Prostate gland (tissue), 2 donors: ENCODE measurements at regions not wholly inside any gene's neighbourhood (a gene's known extent, or its start where the extent isn't known, plus 50 kb on each side); places are given as distances from the start of the nearest gene placed in this dataset.

ENCODE experiments used
- POLR2A ChIP-seq: fragments of 450-650 bp; IDR thresholded peaks from one replicate; pipeline ENCODE4 v1.6.1; 2016; ENCODE audit warnings: antibody characterized with exemption, mild to moderate bottlenecking
- POLR2AphosphoS5 ChIP-seq: sonication (generic); formaldehyde crosslinking; IDR thresholded peaks from one replicate; pipeline ENCODE4 v1.6.1; 2017; ENCODE audit warnings: antibody characterized with exemption
- TF ChIP-seq, protein P1 (sequence below), 4 experiments: fragments of 200-600 bp in 2 of 4; fragments of 450-650 bp in 2 of 4; sonication (generic) in 2 of 4; IDR thresholded peaks; 1 replicate in 3 of 4; 2 replicates in 1 of 4; pipeline ENCODE4 v1.5.1; 2016 to 2019; ENCODE audit warnings: antibody characterized with exemption in 4 of 4, mild to moderate bottlenecking in 2 of 4, moderate library complexity in 2 of 4

GRCh38 chr21:19256934-19257660, 853.5 kb upstream of the TMPRSS15 start:
- TF ChIP-seq POLR2A (no peak), POLR2AphosphoS5 (no peak)
- TF ChIP-seq, protein P1, sequence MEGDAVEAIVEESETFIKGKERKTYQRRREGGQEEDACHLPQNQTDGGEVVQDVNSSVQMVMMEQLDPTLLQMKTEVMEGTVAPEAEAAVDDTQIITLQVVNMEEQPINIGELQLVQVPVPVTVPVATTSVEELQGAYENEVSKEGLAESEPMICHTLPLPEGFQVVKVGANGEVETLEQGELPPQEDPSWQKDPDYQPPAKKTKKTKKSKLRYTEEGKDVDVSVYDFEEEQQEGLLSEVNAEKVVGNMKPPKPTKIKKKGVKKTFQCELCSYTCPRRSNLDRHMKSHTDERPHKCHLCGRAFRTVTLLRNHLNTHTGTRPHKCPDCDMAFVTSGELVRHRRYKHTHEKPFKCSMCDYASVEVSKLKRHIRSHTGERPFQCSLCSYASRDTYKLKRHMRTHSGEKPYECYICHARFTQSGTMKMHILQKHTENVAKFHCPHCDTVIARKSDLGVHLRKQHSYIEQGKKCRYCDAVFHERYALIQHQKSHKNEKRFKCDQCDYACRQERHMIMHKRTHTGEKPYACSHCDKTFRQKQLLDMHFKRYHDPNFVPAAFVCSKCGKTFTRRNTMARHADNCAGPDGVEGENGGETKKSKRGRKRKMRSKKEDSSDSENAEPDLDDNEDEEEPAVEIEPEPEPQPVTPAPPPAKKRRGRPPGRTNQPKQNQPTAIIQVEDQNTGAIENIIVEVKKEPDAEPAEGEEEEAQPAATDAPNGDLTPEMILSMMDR (IDR thresholded peaks at IDR 0.05) = no peak
